K562 (cell line): ENCODE measurements at regions not wholly inside any gene's neighbourhood (a gene's known extent, or its start where the extent isn't known, plus 50 kb on each side); places are given as distances from the start of the nearest gene placed in this dataset.

Source experiments
- ATF2 ChIP-seq: sonication (generic); formaldehyde crosslinking; IDR thresholded peaks from 2 replicates; pipeline ENCODE4 v1.8.1; 2022; ENCODE audit warnings: missing genetic modification reagents
- GABPB2 ChIP-seq: fragments of 250-450 bp; sonication (Bioruptor Pico); conservative IDR thresholded peaks from 2 replicates; pipeline ENCODE4 v1.5.1; 2021; ENCODE audit warnings: mild to moderate bottlenecking
- POLR2A ChIP-seq: fragments of 450-650 bp; conservative IDR thresholded peaks from 2 replicates; pipeline ENCODE4 v1.6.1; 2016
- POLR3A ChIP-seq: IDR thresholded peaks from 2 replicates; pipeline ENCODE4 v1.6.1; 2011; ENCODE audit warnings: borderline replicate concordance, mild to moderate bottlenecking, moderate library complexity; ENCODE audit not compliant: insufficient read length, insufficient read depth; ENCODE audit errors: extremely low read depth
- PREB ChIP-seq: sonication (generic); formaldehyde crosslinking; IDR thresholded peaks from 2 replicates; pipeline ENCODE4 v1.8.1; 2023; ENCODE audit warnings: mild to moderate bottlenecking, missing genetic modification reagents
- USF1 ChIP-seq: sonication (generic); formaldehyde crosslinking; IDR thresholded peaks from 2 replicates; pipeline ENCODE4 v1.9.0; 2022; ENCODE audit warnings: mild to moderate bottlenecking, missing genetic modification reagents
- ZBTB33 ChIP-seq: sonication (generic); formaldehyde crosslinking; IDR thresholded peaks from 2 replicates; pipeline ENCODE4 v1.8.1; 2023; ENCODE audit warnings: mild to moderate bottlenecking, missing genetic modification reagents
- ZBTB40 ChIP-seq, 2 experiments: fragments of 450-650 bp in 1 of 2; sonication (generic) in 1 of 2; formaldehyde crosslinking in 1 of 2; IDR thresholded peaks; 2 replicates each; pipeline versions ENCODE4 v1.7.1 to v1.9.0; 2016 to 2022; ENCODE audit warnings: inconsistent platforms in 1 of 2, mild to moderate bottlenecking in 1 of 2, missing genetic modification reagents in 1 of 2
- ZBTB9 ChIP-seq: fragments of 450-650 bp; formaldehyde crosslinking; IDR thresholded peaks from 2 replicates; pipeline ENCODE4 v1.4.0; 2020; ENCODE audit warnings: mild to moderate bottlenecking, moderate library complexity
- ZHX1 ChIP-seq: fragments of 150-350 bp; conservative IDR thresholded peaks from 2 replicates; pipeline ENCODE4 v1.6.1; 2014; ENCODE audit warnings: low read length

GRCh38 chr4:56149591-56149990 lies 200.8 kb downstream of the CEP135 start:
- no peak for TF ChIP-seq POLR3A
- no peak for TF ChIP-seq ZBTB40 (IDR thresholded peaks at IDR 0.05)
- no peak for TF ChIP-seq ZBTB40 (CRISPR knock-in tag; IDR thresholded peaks at IDR 0.05)
- TF ChIP-seq ATF2 (CRISPR knock-in tag), result no peak
- no peak for TF ChIP-seq PREB (CRISPR knock-in tag)
- no peak for TF ChIP-seq GABPB2
- no peak for TF ChIP-seq POLR2A
- no peak for TF ChIP-seq ZBTB9 (CRISPR knock-in tag)
- TF ChIP-seq ZHX1, result no peak
- no peak for TF ChIP-seq USF1 (CRISPR knock-in tag)
- TF ChIP-seq ZBTB33 (CRISPR knock-in tag), result no peak
